Mesenchymal stem cell (in vitro differentiated cells and primary cell): ENCODE measurements at regions not wholly inside any gene's neighbourhood (a gene's known extent, or its start where the extent isn't known, plus 50 kb on each side); places are given as distances from the start of the nearest gene placed in this dataset.

Experiments used
- DNase-seq: peaks from one replicate; pipeline ENCODE4 v3.0.0-alpha.2; 2013
- H2AFZ ChIP-seq: one replicate; pipeline ENCODE4 v1.6.1; 2013; ENCODE audit warnings: low read depth, mild to moderate bottlenecking, control low read depth, inconsistent platforms, low read length, moderate library complexity
- H2AK5ac ChIP-seq: 2 replicates; pipeline ENCODE4 v1.6.1; 2013; ENCODE audit warnings: low read length, moderate library complexity, mild to moderate bottlenecking, inconsistent platforms; ENCODE audit not compliant: severe bottlenecking
- H2BK120ac ChIP-seq: one replicate; pipeline ENCODE4 v1.6.1; 2013; ENCODE audit warnings: low read depth, mild to moderate bottlenecking, inconsistent platforms, low read length, moderate library complexity
- H2BK12ac ChIP-seq, 2 experiments: one replicate each; pipeline ENCODE4 v1.6.1; 2013; ENCODE audit warnings: inconsistent platforms in 2 of 2, low read length in 2 of 2, mild to moderate bottlenecking in 2 of 2, moderate library complexity in 2 of 2, control low read depth in 1 of 2
- H2BK15ac ChIP-seq: one replicate; pipeline ENCODE4 v1.6.1; 2013; ENCODE audit warnings: mild to moderate bottlenecking, low read depth, inconsistent platforms; ENCODE audit not compliant: poor library complexity, severe bottlenecking
- H2BK5ac ChIP-seq: 2 replicates; pipeline ENCODE4 v1.6.1; 2013; ENCODE audit warnings: low read depth, mild to moderate bottlenecking, low read length, control low read depth, inconsistent platforms; ENCODE audit not compliant: poor library complexity, severe bottlenecking
- H3K14ac ChIP-seq, 2 experiments: one replicate each; pipeline ENCODE4 v1.6.1; 2013; ENCODE audit warnings: inconsistent platforms in 2 of 2, low read length in 2 of 2, control low read depth in 1 of 2, mild to moderate bottlenecking in 1 of 2, moderate library complexity in 1 of 2
- H3K18ac ChIP-seq, 2 experiments: one replicate each; pipeline ENCODE4 v1.6.1; 2013; ENCODE audit warnings: inconsistent platforms in 2 of 2, low read length in 2 of 2, control low read depth in 1 of 2, low read depth in 1 of 2, mild to moderate bottlenecking in 1 of 2
- H3K23ac ChIP-seq, 2 experiments: one replicate each; pipeline ENCODE4 v1.6.1; 2013; ENCODE audit warnings: inconsistent platforms in 2 of 2, low read length in 2 of 2, mild to moderate bottlenecking in 2 of 2, moderate library complexity in 2 of 2, control low read depth in 1 of 2
- H3K27ac ChIP-seq: 2 replicates; pipeline ENCODE4 v1.5.1; 2013; ENCODE audit warnings: mild to moderate bottlenecking, moderate library complexity, low read length, control low read depth, inconsistent platforms; ENCODE audit not compliant: poor library complexity, severe bottlenecking
- H3K27me3 ChIP-seq, 2 experiments: 2 replicates each; pipeline versions ENCODE4 v1.6.1 to v1.7.0; 2013; ENCODE audit warnings: low read length in 2 of 2, mild to moderate bottlenecking in 2 of 2, moderate library complexity in 2 of 2, control low read depth in 1 of 2, inconsistent platforms in 1 of 2; ENCODE audit not compliant: control insufficient read depth in 1 of 2, insufficient read depth in 1 of 2
- H3K36me3 ChIP-seq, 2 experiments: 2 replicates each; pipeline versions ENCODE4 v1.6.1 to v1.7.0; 2013; ENCODE audit warnings: low read length in 2 of 2, control low read depth in 1 of 2, inconsistent platforms in 1 of 2, low read depth in 1 of 2, mild to moderate bottlenecking in 1 of 2; ENCODE audit not compliant: insufficient read depth in 2 of 2, control insufficient read depth in 1 of 2
- H3K4ac ChIP-seq, 2 experiments: one replicate each; pipeline ENCODE4 v1.6.1; 2013; ENCODE audit warnings: inconsistent platforms in 2 of 2, low read length in 2 of 2, mild to moderate bottlenecking in 2 of 2, moderate library complexity in 2 of 2, control low read depth in 1 of 2, low read depth in 1 of 2
- H3K4me1 ChIP-seq: 2 replicates; pipeline ENCODE4 v1.6.1; 2013; ENCODE audit warnings: low read depth, low read length, control low read depth; ENCODE audit not compliant: control insufficient read depth, insufficient read depth
- H3K4me2 ChIP-seq: 2 replicates; pipeline ENCODE4 v1.6.1; 2013; ENCODE audit warnings: low read length, mild to moderate bottlenecking, inconsistent platforms; ENCODE audit not compliant: poor library complexity, severe bottlenecking
- H3K4me3 ChIP-seq, 2 experiments: 2 replicates each; pipeline versions ENCODE4 v1.5.1 to v1.7.0; 2013; ENCODE audit warnings: low read length in 2 of 2, mild to moderate bottlenecking in 2 of 2, control low read depth in 1 of 2, low read depth in 1 of 2; ENCODE audit not compliant: insufficient read depth in 1 of 2
- H3K79me1 ChIP-seq: replicated peaks from 2 replicates; pipeline ENCODE4 v1.6.1; 2013; ENCODE audit warnings: mild to moderate bottlenecking, control low read depth, low read length, inconsistent platforms; ENCODE audit not compliant: poor library complexity, severe bottlenecking
- H3K9ac ChIP-seq: 2 replicates; pipeline ENCODE4 v1.7.0; 2013; ENCODE audit warnings: mild to moderate bottlenecking, low read length, moderate library complexity
- H3K9me3 ChIP-seq: 2 replicates; pipeline ENCODE4 v1.7.0; 2013; ENCODE audit warnings: mild to moderate bottlenecking, low read length; ENCODE audit not compliant: control insufficient read depth
- H4K8ac ChIP-seq: one replicate; pipeline ENCODE4 v1.6.1; 2013; ENCODE audit warnings: inconsistent platforms, mild to moderate bottlenecking, low read length, moderate library complexity
- H4K91ac ChIP-seq: one replicate; pipeline ENCODE4 v1.6.1; 2013; ENCODE audit warnings: mild to moderate bottlenecking, low read length, inconsistent platforms
- WGBS: methylation state at CpG from one replicate; pipeline ENCODE4 v1.1.7; 2013; ENCODE audit warnings: mixed read lengths; 5-methylcytosine and 5-hydroxymethylcytosine counted together

- H3K4ac ChIP-seq, result no peak overlapping the region
- no peak overlapping the region for H3K14ac ChIP-seq
- peak; percentile 43 for DNase-seq
- H3K27me3 ChIP-seq, result no peaks in the 10 kb centered on the region
- no peaks in the 10 kb centered on the region for H3K9me3 ChIP-seq
- no peak overlapping the region for H2BK12ac ChIP-seq
- H3K18ac ChIP-seq, result no peak overlapping the region
- no peak overlapping the region for H4K8ac ChIP-seq
- WGBS, result 68% methylated on average over 3 of the region's 4 CpGs
- H2BK5ac ChIP-seq, result no peak overlapping the region
- H4K91ac ChIP-seq, result no peak overlapping the region
- no peak overlapping the region for H3K27ac ChIP-seq
- H3K36me3 ChIP-seq, result no peaks in the 10 kb centered on the region
- no peak overlapping the region for H3K4me2 ChIP-seq
- no peak overlapping the region for H3K9ac ChIP-seq
- H2BK120ac ChIP-seq, result no peak overlapping the region
- H2AFZ ChIP-seq, result no peak overlapping the region
- H3K79me1 ChIP-seq, result no peaks in the 10 kb centered on the region
- H3K4me1 ChIP-seq, result no peaks in the 10 kb centered on the region
- H2BK15ac ChIP-seq, result no peak overlapping the region
- H2AK5ac ChIP-seq, result no peak overlapping the region
- no peak overlapping the region for H3K4me3 ChIP-seq
- H3K23ac ChIP-seq, result no peak overlapping the region
Measured at GRCh38 chr4:147134536-147135210, 189.0 kb upstream of the TTC29 start.

- Histone ChIP-seq H3K4me1 (no peaks in the 10 kb centered on the region), H3K9ac (no peak overlapping the region), H3K9me3 (no peaks in the 10 kb centered on the region), H3K27me3 (no peaks in the 10 kb centered on the region), H2BK12ac (peak overlapping the region in 1 of 2 experiments; percentile 28), H2AFZ (no peak overlapping the region), H2BK120ac (no peak overlapping the region), H3K4ac (peak overlapping the region in 1 of 2 experiments; percentile 73), H2AK5ac (no peak overlapping the region), H3K27ac (no peak overlapping the region), H4K8ac (no peak overlapping the region), H3K79me1 (no peaks in the 10 kb centered on the region), H3K23ac (no peak overlapping the region), H3K36me3 (no peaks in the 10 kb centered on the region), H2BK15ac (no peak overlapping the region), H3K14ac (no peak overlapping the region), H3K4me3 (no peak overlapping the region), H4K91ac (no peak overlapping the region), H3K18ac (no peak overlapping the region), H2BK5ac (no peak overlapping the region), H3K4me2 (no peak overlapping the region)
- 60% methylated on average over 1 of the region's 3 CpGs for WGBS
- DNase-seq, result peak; percentile 75
Measured at GRCh38 chr4:147136310-147136709, 190.6 kb upstream of the TTC29 start.

GRCh38 chr4:147136751-147137150 lies 191.1 kb upstream of the TTC29 start:
- H3K4me2 ChIP-seq, result no peak overlapping the region
- H3K4me1 ChIP-seq, result no peaks in the 10 kb centered on the region
- DNase-seq, result peak; percentile 46
- 71% methylated on average over 5 of the region's 5 CpGs for WGBS
- no peaks in the 10 kb centered on the region for H3K79me1 ChIP-seq
- H4K8ac ChIP-seq, result no peak overlapping the region
- no peaks in the 10 kb centered on the region for H3K27me3 ChIP-seq
- H3K9me3 ChIP-seq, result no peaks in the 10 kb centered on the region
- no peak overlapping the region for H3K14ac ChIP-seq
- no peak overlapping the region for H3K23ac ChIP-seq
- H2AFZ ChIP-seq, result no peak overlapping the region
- no peak overlapping the region for H3K9ac ChIP-seq
- no peak overlapping the region for H2BK5ac ChIP-seq
- H3K18ac ChIP-seq, result peak overlapping the region in 1 of 2 experiments; percentile 16
- H3K4ac ChIP-seq, result peak overlapping the region in 1 of 2 experiments; percentile 85
- H2AK5ac ChIP-seq, result no peak overlapping the region
- no peak overlapping the region for H2BK12ac ChIP-seq
- H4K91ac ChIP-seq, result peak overlapping the region; percentile 36
- no peak overlapping the region for H3K27ac ChIP-seq
- H2BK120ac ChIP-seq, result no peak overlapping the region
- H3K36me3 ChIP-seq, result no peaks in the 10 kb centered on the region
- no peak overlapping the region for H3K4me3 ChIP-seq
- no peak overlapping the region for H2BK15ac ChIP-seq

- Histone ChIP-seq H2AK5ac (no peak overlapping the region), H3K79me1 (no peaks in the 10 kb centered on the region), H3K4me2 (no peak overlapping the region), H3K18ac (peak overlapping the region in 1 of 2 experiments; percentile 16), H3K9ac (no peak overlapping the region), H3K14ac (no peak overlapping the region), H3K27ac (no peak overlapping the region), H2BK12ac (peak overlapping the region; percentile 14 to 29), H4K91ac (peak overlapping the region; percentile 55), H2BK120ac (no peak overlapping the region), H3K9me3 (no peaks in the 10 kb centered on the region), H3K4me3 (no peak overlapping the region), H3K4ac (peak overlapping the region in 1 of 2 experiments; percentile 85), H2BK15ac (no peak overlapping the region), H2AFZ (no peak overlapping the region), H2BK5ac (no peak overlapping the region), H3K4me1 (no peaks in the 10 kb centered on the region), H3K23ac (no peak overlapping the region), H3K36me3 (no peaks in the 10 kb centered on the region), H4K8ac (peak overlapping the region; percentile 45), H3K27me3 (no peaks in the 10 kb centered on the region)
- DNase-seq, result no peak
- WGBS, result 93% methylated on average over 3 of the region's 3 CpGs
Measured at GRCh38 chr4:147137280-147137679, 191.6 kb upstream of the TTC29 start.
